ENCODE measurements at regions not wholly inside any gene's neighbourhood (a gene's known extent, or its start where the extent isn't known, plus 50 kb on each side); places are given as distances from the start of the nearest gene placed in this dataset.
A peak's percentile ranks its signal among the peaks of the same experiment; 100 is the strongest.
"Not testable (repeated sequence)": the region's sequence is repeated elsewhere in the genome, so short reads cannot be mapped to it uniquely, and the experiment has no call there.

- TF ChIP-seq CTCF (conservative IDR thresholded peaks at IDR 0.05; ENCODE audit: control insufficient read depth, insufficient read depth, low read depth, low read length) = no peak
- DNase-seq (ENCODE audit: low read depth) = no peak
- H3K4me3 ChIP-seq (ENCODE audit: control insufficient read depth, low read depth, low read length) = no peak overlapping the region
Observed at GRCh38 chr20:40029589-40029988, 659.4 kb downstream of the MAFB start.

- no peak for DNase-seq (ENCODE audit: low read depth)
- no peak for TF ChIP-seq CTCF (conservative IDR thresholded peaks at IDR 0.05; ENCODE audit: control insufficient read depth, insufficient read depth, low read depth, low read length)
Observed at GRCh38 chr20:40019510-40019909, 669.5 kb downstream of the MAFB start.

GRCh38 chr20:40017765-40018164 is 671.3 kb downstream of the MAFB start:
- H3K4me3 ChIP-seq (ENCODE audit: control insufficient read depth, low read depth, low read length) = no peak overlapping the region
- no peak for TF ChIP-seq CTCF (conservative IDR thresholded peaks at IDR 0.05; ENCODE audit: control insufficient read depth, insufficient read depth, low read depth, low read length)
- no peak for DNase-seq (ENCODE audit: low read depth)

More at GRCh38 chr20:40019510-40019909, 669.5 kb downstream of the MAFB start:
- no peak overlapping the region for H3K4me3 ChIP-seq (ENCODE audit: control insufficient read depth, low read depth, low read length)

- no peak for TF ChIP-seq CTCF (conservative IDR thresholded peaks at IDR 0.05; ENCODE audit: control insufficient read depth, insufficient read depth, low read depth, low read length)
- H3K4me3 ChIP-seq (ENCODE audit: control insufficient read depth, low read depth, low read length) = no peak overlapping the region
- no peak for DNase-seq (ENCODE audit: low read depth)
Observed at GRCh38 chr20:40016890-40017289, 672.1 kb downstream of the MAFB start.

GRCh38 chr20:40016392-40016791 is 672.6 kb downstream of the MAFB start:
- H3K4me3 ChIP-seq (ENCODE audit: control insufficient read depth, low read depth, low read length) = no peak overlapping the region
- DNase-seq (ENCODE audit: low read depth) = no peak
- TF ChIP-seq CTCF (conservative IDR thresholded peaks at IDR 0.05; ENCODE audit: control insufficient read depth, insufficient read depth, low read depth, low read length) = no peak

- H3K4me3 ChIP-seq (ENCODE audit: control insufficient read depth, low read depth, low read length); DNase-seq (ENCODE audit: low read depth): not testable (repeated sequence)
Observed at GRCh38 chr20:40012026-40012425, 677.0 kb downstream of the MAFB start.

GRCh38 chr20:40010483-40010882 is 678.6 kb downstream of the MAFB start:
- no peak for TF ChIP-seq CTCF (conservative IDR thresholded peaks at IDR 0.05; ENCODE audit: control insufficient read depth, insufficient read depth, low read depth, low read length)
- DNase-seq (ENCODE audit: low read depth) = peak; percentile 26
- H3K4me3 ChIP-seq (ENCODE audit: control insufficient read depth, low read depth, low read length) = no peak overlapping the region
